GM23338 (cell line): ENCODE measurements at regions not wholly inside any gene's neighbourhood (a gene's known extent, or its start where the extent isn't known, plus 50 kb on each side); places are given as distances from the start of the nearest gene placed in this dataset.

Source experiments
- ATAC-seq: fragments of 200-7000 bp; cut with Tn5 transposase; 3 replicates; pipeline ENCODE4 v1.9.1; 2020
- DNase-seq: peaks from one replicate; pipeline ENCODE4 v3.0.0-alpha.2; 2015; ENCODE audit warnings: low spot score
- H2AFZ ChIP-seq: fragments of 200-600 bp; sonication (generic); 2 replicates; pipeline ENCODE4 v1.8.0; 2016; ENCODE audit warnings: antibody characterized with exemption, mild to moderate bottlenecking, moderate library complexity
- H3F3A ChIP-seq: fragments of 200-600 bp; sonication (generic); replicated peaks from 2 replicates; pipeline ENCODE4 v1.8.0; 2017; ENCODE audit warnings: antibody characterized with exemption, mixed run types, low read depth
- H3K27ac ChIP-seq: fragments of 200-600 bp; sonication (generic); 2 replicates; pipeline ENCODE4 v1.6.1; 2016; ENCODE audit warnings: low read depth
- H3K27me3 ChIP-seq: fragments of 200-600 bp; sonication (generic); 2 replicates; pipeline ENCODE4 v1.8.0; 2016; ENCODE audit warnings: mild to moderate bottlenecking, mixed run types, moderate library complexity; ENCODE audit not compliant: insufficient read depth
- H3K36me3 ChIP-seq: fragments of 200-600 bp; sonication (generic); 2 replicates; pipeline ENCODE4 v1.8.0; 2016; ENCODE audit warnings: mild to moderate bottlenecking; ENCODE audit not compliant: insufficient read depth
- H3K4me1 ChIP-seq: fragments of 200-600 bp; sonication (generic); 2 replicates; pipeline ENCODE4 v1.8.0; 2016; ENCODE audit warnings: mild to moderate bottlenecking, moderate library complexity; ENCODE audit not compliant: insufficient read depth
- H3K4me2 ChIP-seq: fragments of 200-600 bp; sonication (generic); 2 replicates; pipeline ENCODE4 v1.7.1; 2017; ENCODE audit warnings: mixed run types
- H3K4me3 ChIP-seq: fragments of 200-600 bp; sonication (generic); 2 replicates; pipeline ENCODE4 v1.6.1; 2016; ENCODE audit warnings: mixed run types
- H3K79me2 ChIP-seq: fragments of 200-600 bp; sonication (generic); replicated peaks from 2 replicates; pipeline ENCODE4 v1.8.0; 2017; ENCODE audit warnings: mild to moderate bottlenecking; ENCODE audit not compliant: insufficient read depth
- H3K9me2 ChIP-seq: fragments of 200-600 bp; sonication (generic); 2 replicates; pipeline ENCODE4 v1.8.0; 2017; ENCODE audit not compliant: insufficient read depth
- H4K20me1 ChIP-seq: fragments of 200-600 bp; sonication (generic); replicated peaks from 2 replicates; pipeline ENCODE4 v1.8.0; 2017; ENCODE audit warnings: mild to moderate bottlenecking; ENCODE audit not compliant: insufficient read depth
- H3K27ac Mint-ChIP-seq: 2 replicates; pipeline ENCODE4 v1.8.0; 2020; ENCODE audit warnings: inconsistent platforms, mild to moderate bottlenecking, moderate library complexity, mixed read lengths
- H3K27me3 Mint-ChIP-seq: 3 replicates; pipeline ENCODE4 v1.8.0; 2022; ENCODE audit warnings: low read depth, mild to moderate bottlenecking, moderate library complexity, mixed read lengths, inconsistent platforms; ENCODE audit not compliant: insufficient read depth, poor library complexity
- H3K36me3 Mint-ChIP-seq: 3 replicates; pipeline ENCODE4 v1.8.0; 2021; ENCODE audit warnings: low read depth, mild to moderate bottlenecking, inconsistent platforms, moderate library complexity, mixed read lengths
- H3K4me1 Mint-ChIP-seq: 3 replicates; pipeline ENCODE4 v1.8.0; 2020; ENCODE audit warnings: mild to moderate bottlenecking, inconsistent platforms, mixed read lengths
- H3K4me3 Mint-ChIP-seq: 3 replicates; pipeline ENCODE4 v1.8.0; 2021; ENCODE audit warnings: moderate library complexity, mild to moderate bottlenecking, inconsistent platforms, mixed read lengths
- H3K9me3 Mint-ChIP-seq: 3 replicates; pipeline ENCODE4 v1.8.0; 2020; ENCODE audit warnings: moderate library complexity, mild to moderate bottlenecking, inconsistent platforms, mixed read lengths
- ETS1 ChIP-seq: IDR thresholded peaks from 2 replicates; pipeline ENCODE4 v1.6.1; 2016; ENCODE audit warnings: antibody characterized with exemption
- EZH2phosphoT487 ChIP-seq: fragments of 200-600 bp; sonication (generic); IDR thresholded peaks from one replicate; pipeline ENCODE4 v1.8.1; 2018; ENCODE audit warnings: antibody characterized with exemption; ENCODE audit not compliant: unreplicated experiment
- JUNB ChIP-seq: IDR thresholded peaks from one replicate; pipeline ENCODE4 v1.6.1; 2016; ENCODE audit warnings: antibody characterized with exemption; ENCODE audit not compliant: unreplicated experiment
- POLR2AphosphoS5 ChIP-seq: IDR thresholded peaks from 2 replicates; pipeline ENCODE4 v1.6.1; 2016; ENCODE audit warnings: antibody characterized with exemption, low read depth
- STAT1 ChIP-seq: IDR thresholded peaks from one replicate; pipeline ENCODE4 v1.6.1; 2016; ENCODE audit warnings: antibody characterized with exemption; ENCODE audit not compliant: unreplicated experiment
- ZNF462 ChIP-seq: fragments of 250-450 bp; sonication (Bioruptor Pico); IDR thresholded peaks from 2 replicates; pipeline ENCODE4 v1.5.0; 2020; ENCODE audit warnings: mild to moderate bottlenecking, moderate library complexity

- no peak for TF ChIP-seq ZNF462
- Histone ChIP-seq H4K20me1 (no peaks in the 10 kb centered on the region), H3K27ac (no peak overlapping the region), H3K36me3 (no peaks in the 10 kb centered on the region), H2AFZ (peak overlapping the region; percentile 91), H3K4me1 (peaks cover 6% of the 10 kb centered on the region; the same call in 1 of the 2 replicates), H3K9me2 (peaks cover 7% of the 10 kb centered on the region; the same call in 1 of the 2 replicates), H3K79me2 (no peaks in the 10 kb centered on the region), H3K27me3 (no peaks in the 10 kb centered on the region), H3K4me3 (no peak overlapping the region), H3K4me2 (peak overlapping the region; percentile 65), H3F3A (no peaks in the 10 kb centered on the region)
- DNase-seq: peak; percentile 42
- Mint-ChIP-seq H3K9me3 (peaks cover 9% of the 10 kb centered on the region; the same call in 1 of the 3 replicates), H3K27me3 (peaks cover 13% of the 10 kb centered on the region), H3K4me3 (no peak overlapping the region; the same call in 2 of the 3 replicates), H3K36me3 (peaks cover 10% of the 10 kb centered on the region; the same call in 1 of the 3 replicates), H3K4me1 (peaks cover 23% of the 10 kb centered on the region), H3K27ac (no peak overlapping the region)
- ATAC-seq: peak; percentile 89
Observed at GRCh38 chr3:194224471-194225417, 88.8 kb downstream of the HES1 start.

- DNase-seq: no peak
- H3K4me3 ChIP-seq: no peak overlapping the region
- peaks cover 18% of the 10 kb centered on the region for H3K4me1 Mint-ChIP-seq
- peaks cover 9% of the 10 kb centered on the region; the same call in 1 of the 3 replicates for H3K9me3 Mint-ChIP-seq
- H3K27me3 ChIP-seq: no peaks in the 10 kb centered on the region
- no peak overlapping the region for H3K27ac Mint-ChIP-seq
- H3K27ac ChIP-seq: no peak overlapping the region
- H3K4me1 ChIP-seq: peaks cover 6% of the 10 kb centered on the region; the same call in 1 of the 2 replicates
- peak overlapping the region; percentile 91 for H2AFZ ChIP-seq
- ATAC-seq: no peak
- H3K9me2 ChIP-seq: peaks cover 7% of the 10 kb centered on the region; the same call in 1 of the 2 replicates
- H3K4me3 Mint-ChIP-seq: no peak overlapping the region
- H3K79me2 ChIP-seq: no peaks in the 10 kb centered on the region
- H3K36me3 ChIP-seq: no peaks in the 10 kb centered on the region
- peaks cover 10% of the 10 kb centered on the region; the same call in 1 of the 3 replicates for H3K36me3 Mint-ChIP-seq
- H3K4me2 ChIP-seq: peak overlapping the region; percentile 65
- H4K20me1 ChIP-seq: no peaks in the 10 kb centered on the region
- H3F3A ChIP-seq: no peaks in the 10 kb centered on the region
- H3K27me3 Mint-ChIP-seq: peaks cover 13% of the 10 kb centered on the region
- TF ChIP-seq JUNB (no peak), STAT1 (no peak), POLR2AphosphoS5 (no peak), EZH2phosphoT487 (no peak), ETS1 (no peak)
Observed at GRCh38 chr3:194225418-194225812, 89.5 kb downstream of the HES1 start.
